Astrocyte (in vitro differentiated cells and primary cell): ENCODE measurements at regions not wholly inside any gene's neighbourhood (a gene's known extent, or its start where the extent isn't known, plus 50 kb on each side); places are given as distances from the start of the nearest gene placed in this dataset.

Source experiments
- CTCF ChIP-seq: IDR thresholded peaks from 2 replicates; pipeline ENCODE4 v1.5.1; 2011; ENCODE audit warnings: low read depth, mild to moderate bottlenecking, inconsistent platforms, low read length, moderate library complexity; ENCODE audit not compliant: insufficient read depth
- EZH2 ChIP-seq: IDR thresholded peaks from 2 replicates; pipeline ENCODE4 v1.6.1; 2012; ENCODE audit warnings: mild to moderate bottlenecking, low read length, inconsistent platforms; ENCODE audit not compliant: insufficient read depth

GRCh38 chr4:54575919-54576318 lies 81.8 kb upstream of the KIT start:
- no peak for TF ChIP-seq CTCF
- no peak for TF ChIP-seq EZH2
